GM19397 (cell line): ENCODE measurements at regions not wholly inside any gene's neighbourhood (a gene's known extent, or its start where the extent isn't known, plus 50 kb on each side); places are given as distances from the start of the nearest gene placed in this dataset.
"Not testable (repeated sequence)": the region's sequence is repeated elsewhere in the genome, so short reads cannot be mapped to it uniquely, and the experiment has no call there.

Experiments
- ATAC-seq: cut with Tn5 transposase; IDR thresholded peaks from one replicate; pipeline ENCODE4 v1.9.1; 2021; ENCODE audit warnings: mild to moderate bottlenecking, moderate library complexity; ENCODE audit not compliant: unreplicated experiment

GRCh38 chr10:33867199-33867789 lies 532.8 kb upstream of the NRP1 start:
- ATAC-seq: not testable (repeated sequence)

GRCh38 chr10:33863352-33863751 lies 528.9 kb upstream of the NRP1 start:
- ATAC-seq: no peak

GRCh38 chr10:33862536-33863105 lies 528.2 kb upstream of the NRP1 start:
- ATAC-seq: no peak

GRCh38 chr10:33861833-33862232 lies 527.4 kb upstream of the NRP1 start:
- no peak for ATAC-seq

- no peak for ATAC-seq
These were observed 526.7 kb upstream of the NRP1 start for GRCh38 chr10:33861016-33861704.

- no peak for ATAC-seq
These were observed 526.1 kb upstream of the NRP1 start for GRCh38 chr10:33860552-33860951.

- no peak for ATAC-seq
These were observed 525.0 kb upstream of the NRP1 start for GRCh38 chr10:33859319-33860022.

- ATAC-seq: no peak
These were observed 523.9 kb upstream of the NRP1 start for GRCh38 chr10:33858326-33858725.

GRCh38 chr10:33853221-33853620 lies 518.8 kb upstream of the NRP1 start:
- not testable (repeated sequence) for ATAC-seq

GRCh38 chr10:33843379-33843778 lies 508.9 kb upstream of the NRP1 start:
- no peak for ATAC-seq

- no peak for ATAC-seq
These were observed 507.2 kb upstream of the NRP1 start for GRCh38 chr10:33841678-33842077.

- no peak for ATAC-seq
These were observed 504.3 kb upstream of the NRP1 start for GRCh38 chr10:33838731-33839130.

- no peak for ATAC-seq
These were observed 503.3 kb upstream of the NRP1 start for GRCh38 chr10:33837736-33838135.

GRCh38 chr10:33835556-33835955 lies 501.1 kb upstream of the NRP1 start:
- no peak for ATAC-seq

GRCh38 chr10:33833566-33833965 lies 499.1 kb upstream of the NRP1 start:
- no peak for ATAC-seq

- no peak for ATAC-seq
These were observed 497.8 kb upstream of the NRP1 start for GRCh38 chr10:33832124-33832787.

GRCh38 chr10:33831591-33831990 lies 497.1 kb upstream of the NRP1 start:
- ATAC-seq: no peak

- ATAC-seq: not testable (repeated sequence)
These were observed 495.4 kb upstream of the NRP1 start for GRCh38 chr10:33829899-33830298.

- no peak for ATAC-seq
These were observed 494.1 kb upstream of the NRP1 start for GRCh38 chr10:33828592-33828991.

- ATAC-seq: no peak
These were observed 491.7 kb upstream of the NRP1 start for GRCh38 chr10:33826186-33826585.

GRCh38 chr10:33822774-33823173 lies 488.3 kb upstream of the NRP1 start:
- no peak for ATAC-seq
